ENCODE measurements at regions not wholly inside any gene's neighbourhood (a gene's known extent, or its start where the extent isn't known, plus 50 kb on each side); places are given as distances from the start of the nearest gene placed in this dataset.

DNA sequence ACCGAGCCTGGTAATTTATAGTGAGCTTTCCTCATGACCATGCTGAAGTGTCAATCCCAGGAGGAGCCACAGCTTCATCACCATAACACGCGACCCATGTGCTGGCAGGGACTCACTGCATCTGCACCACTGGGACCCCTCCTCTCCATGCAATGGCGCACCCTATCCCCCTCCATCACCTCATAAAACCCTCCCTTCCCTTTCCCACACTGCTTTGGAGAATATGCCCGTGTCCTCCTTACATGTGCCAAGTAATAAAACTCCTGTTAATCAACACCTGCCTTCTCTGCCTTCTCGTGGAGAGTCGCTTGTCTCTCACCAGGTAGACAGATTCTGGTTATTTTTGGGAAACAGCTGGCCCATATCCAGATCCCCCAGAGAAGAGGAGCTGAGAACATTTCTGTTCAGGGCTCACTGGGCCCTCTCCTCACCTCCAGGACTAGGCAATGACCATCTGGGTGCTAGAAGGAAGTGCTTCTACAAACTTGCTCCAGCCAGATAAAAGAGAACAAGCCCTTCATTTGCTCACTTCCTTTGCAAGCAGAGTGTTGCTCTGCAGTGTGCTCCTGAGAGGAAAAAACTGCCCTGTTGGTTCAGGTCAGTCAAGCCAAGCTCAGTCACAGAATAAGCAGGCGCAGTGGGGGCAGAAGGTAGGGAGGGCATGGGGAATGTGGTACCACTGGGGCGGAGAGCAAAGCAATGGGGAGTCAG, 894.3 kb downstream of the UQCRFS1 start:
- TF ChIP-seq, protein P1, sequence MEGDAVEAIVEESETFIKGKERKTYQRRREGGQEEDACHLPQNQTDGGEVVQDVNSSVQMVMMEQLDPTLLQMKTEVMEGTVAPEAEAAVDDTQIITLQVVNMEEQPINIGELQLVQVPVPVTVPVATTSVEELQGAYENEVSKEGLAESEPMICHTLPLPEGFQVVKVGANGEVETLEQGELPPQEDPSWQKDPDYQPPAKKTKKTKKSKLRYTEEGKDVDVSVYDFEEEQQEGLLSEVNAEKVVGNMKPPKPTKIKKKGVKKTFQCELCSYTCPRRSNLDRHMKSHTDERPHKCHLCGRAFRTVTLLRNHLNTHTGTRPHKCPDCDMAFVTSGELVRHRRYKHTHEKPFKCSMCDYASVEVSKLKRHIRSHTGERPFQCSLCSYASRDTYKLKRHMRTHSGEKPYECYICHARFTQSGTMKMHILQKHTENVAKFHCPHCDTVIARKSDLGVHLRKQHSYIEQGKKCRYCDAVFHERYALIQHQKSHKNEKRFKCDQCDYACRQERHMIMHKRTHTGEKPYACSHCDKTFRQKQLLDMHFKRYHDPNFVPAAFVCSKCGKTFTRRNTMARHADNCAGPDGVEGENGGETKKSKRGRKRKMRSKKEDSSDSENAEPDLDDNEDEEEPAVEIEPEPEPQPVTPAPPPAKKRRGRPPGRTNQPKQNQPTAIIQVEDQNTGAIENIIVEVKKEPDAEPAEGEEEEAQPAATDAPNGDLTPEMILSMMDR (IDR thresholded peaks at IDR 0.05 in 4 of 5, conservative IDR thresholded peaks at IDR 0.05 in 1 of 5): no peak
- no peak for TF ChIP-seq POLR2A (IDR thresholded peaks at IDR 0.05)

All from gastrocnemius medialis (tissue), 4 donors.